ENCODE measurements at regions not wholly inside any gene's neighbourhood (a gene's known extent, or its start where the extent isn't known, plus 50 kb on each side); places are given as distances from the start of the nearest gene placed in this dataset.

DNA sequence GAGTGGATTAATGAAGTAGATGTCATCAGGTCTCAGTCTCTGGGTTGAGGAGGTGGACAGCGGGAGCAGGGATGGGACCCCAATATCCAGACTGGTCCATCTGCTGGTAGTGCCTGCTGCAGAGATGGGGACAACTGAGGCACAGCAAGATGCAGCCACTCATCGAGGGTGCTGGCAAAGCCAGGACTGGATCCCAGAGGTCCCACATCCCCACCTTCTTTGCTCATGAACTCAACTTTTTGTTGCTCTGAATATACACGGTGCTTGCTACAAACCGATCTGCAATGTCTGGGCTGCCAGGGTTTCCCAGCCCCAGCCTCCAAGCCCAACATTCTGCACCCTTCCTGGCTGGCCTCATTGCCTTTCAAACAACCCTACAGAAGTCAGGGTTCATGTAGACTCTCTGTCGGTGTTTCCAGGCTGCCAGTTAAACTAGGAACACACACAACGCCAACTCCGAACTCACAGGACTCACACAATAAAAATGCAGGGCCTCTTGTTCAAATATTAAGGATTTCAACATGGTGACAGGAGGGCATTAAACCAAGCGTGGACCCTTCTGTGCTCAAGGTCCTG is 168.2 kb downstream of the MN1 start:
- no peak for DNase-seq

DNA sequence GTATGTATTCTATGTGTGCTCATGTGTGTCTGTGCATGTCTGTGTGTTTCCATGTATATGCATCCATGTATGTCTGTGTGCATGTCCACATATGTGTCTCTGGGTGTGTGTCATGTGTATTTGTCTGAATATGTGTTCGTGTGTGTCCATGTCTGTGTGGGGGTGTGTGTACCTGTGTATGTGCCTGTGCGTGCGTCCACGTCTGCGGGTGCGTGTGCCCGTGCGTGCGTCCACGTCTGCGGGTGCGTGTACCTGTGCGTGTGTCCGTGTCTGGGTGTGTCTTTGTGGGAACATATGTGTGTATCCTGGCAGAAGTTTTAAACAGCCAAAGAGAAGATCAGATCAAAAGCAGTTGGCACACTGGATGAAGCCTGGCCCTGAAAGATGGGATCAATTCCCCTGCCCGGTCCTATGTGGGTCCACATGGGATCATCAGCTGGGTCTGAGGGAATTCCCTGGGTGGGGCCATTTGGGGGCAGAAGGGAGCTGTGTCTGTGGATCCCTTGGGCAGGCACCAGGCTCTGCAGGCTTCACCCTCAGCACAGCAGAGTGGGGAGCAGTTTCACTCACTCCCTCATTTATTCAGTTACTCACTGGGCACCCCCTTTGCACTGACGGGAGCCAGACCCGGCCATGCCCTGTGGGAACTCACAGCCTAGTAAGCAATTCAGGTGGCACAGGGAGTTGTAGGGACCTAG is 167.4 kb downstream of the MN1 start:
- no peak for DNase-seq

DNA sequence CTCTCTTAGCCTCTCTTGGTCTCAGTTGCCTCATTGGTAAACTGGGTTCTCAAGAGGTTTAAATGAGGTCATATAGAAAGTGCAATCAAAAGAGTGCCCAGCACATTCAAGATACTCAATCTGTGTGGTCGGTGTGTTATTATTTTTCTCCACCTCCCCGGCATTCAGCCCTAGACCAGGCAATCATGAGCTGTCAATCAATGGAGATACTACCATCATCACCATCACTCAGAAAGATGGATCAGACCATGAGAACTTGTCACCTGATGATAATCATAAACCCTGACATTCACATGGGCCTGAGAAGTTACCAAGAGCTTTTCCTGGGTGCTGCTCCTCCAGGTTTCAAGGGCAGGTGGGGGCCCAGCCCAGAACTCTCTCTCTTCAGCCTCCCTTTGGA is 166.1 kb downstream of the MN1 start:
- DNase-seq, result no peak

DNA sequence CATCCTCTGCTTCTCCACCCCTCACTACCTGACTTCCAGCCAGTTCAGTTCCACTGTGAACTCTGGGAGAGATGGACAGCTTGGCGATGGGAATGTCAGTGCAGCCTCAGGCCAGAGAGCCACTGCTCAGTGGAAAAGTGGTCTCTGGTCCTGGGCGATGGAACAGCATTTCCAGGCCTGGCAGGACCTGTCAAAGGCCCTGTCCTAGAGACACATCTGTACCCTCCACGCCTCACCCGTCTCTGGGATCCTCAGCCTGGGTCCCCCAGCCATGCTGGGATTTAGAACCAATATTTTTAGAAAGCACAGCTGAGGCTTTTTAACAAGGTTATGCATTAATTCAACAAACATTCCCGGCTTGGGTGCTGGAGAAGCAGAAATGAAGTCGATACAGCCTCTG is 165.7 kb downstream of the MN1 start:
- DNase-seq, result no peak

DNA sequence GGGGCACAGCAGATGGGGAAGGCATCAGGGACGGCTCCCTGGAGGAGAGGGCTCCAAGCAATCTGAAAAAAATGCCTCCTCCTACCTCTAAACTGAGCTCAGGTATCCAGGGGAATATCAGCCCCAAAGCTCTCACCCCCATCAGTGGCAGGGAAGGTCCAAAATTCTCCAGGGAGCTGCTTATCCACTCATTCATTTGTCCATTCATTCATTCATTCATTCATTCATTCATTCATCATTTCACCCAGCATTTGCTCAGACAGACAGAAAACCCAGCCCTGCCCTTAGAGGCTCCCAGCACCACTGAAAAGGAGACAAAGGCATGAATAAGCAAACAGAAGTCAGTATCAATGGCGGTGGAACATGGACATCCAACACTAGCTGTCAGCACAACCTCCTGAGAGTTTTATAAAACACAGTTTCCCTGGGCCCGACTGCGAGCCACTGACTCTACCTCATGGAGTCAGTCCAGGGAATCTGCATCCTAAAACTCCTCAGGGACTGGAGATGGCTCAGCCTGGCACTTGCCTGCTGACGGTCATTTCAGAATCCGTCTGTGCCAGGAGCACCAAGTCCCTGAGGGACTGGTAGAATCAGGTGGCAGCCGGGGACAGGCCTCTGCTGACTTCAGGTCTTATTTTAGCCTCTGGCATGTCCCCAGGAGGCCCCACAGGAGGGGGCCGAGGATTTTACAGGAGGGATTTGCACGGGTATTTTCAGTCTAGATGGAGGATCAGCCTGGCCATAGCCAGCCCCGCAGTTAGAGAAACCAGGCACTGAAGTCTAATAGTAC is 164.6 kb downstream of the MN1 start:
- no peak for DNase-seq

DNA sequence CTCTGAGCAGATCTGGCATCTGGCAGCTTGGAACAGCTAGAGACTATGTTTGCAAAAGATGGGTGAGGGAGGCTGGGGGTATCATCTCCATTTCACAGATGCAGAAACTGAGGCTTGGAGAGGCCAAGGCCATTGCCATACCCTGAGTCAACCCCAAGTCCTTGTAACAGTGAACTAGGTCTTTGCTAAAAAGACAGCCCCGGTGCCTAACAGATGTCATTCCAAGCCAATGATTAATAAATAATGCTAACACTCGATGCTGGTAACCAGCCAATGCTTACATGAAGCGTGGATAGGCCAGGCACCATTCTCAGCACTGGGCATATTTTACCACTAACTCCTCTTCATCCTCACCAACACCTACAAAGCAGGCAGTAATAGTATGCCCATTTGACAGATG is 164.0 kb downstream of the MN1 start:
- peak; percentile 81 for DNase-seq

DNA sequence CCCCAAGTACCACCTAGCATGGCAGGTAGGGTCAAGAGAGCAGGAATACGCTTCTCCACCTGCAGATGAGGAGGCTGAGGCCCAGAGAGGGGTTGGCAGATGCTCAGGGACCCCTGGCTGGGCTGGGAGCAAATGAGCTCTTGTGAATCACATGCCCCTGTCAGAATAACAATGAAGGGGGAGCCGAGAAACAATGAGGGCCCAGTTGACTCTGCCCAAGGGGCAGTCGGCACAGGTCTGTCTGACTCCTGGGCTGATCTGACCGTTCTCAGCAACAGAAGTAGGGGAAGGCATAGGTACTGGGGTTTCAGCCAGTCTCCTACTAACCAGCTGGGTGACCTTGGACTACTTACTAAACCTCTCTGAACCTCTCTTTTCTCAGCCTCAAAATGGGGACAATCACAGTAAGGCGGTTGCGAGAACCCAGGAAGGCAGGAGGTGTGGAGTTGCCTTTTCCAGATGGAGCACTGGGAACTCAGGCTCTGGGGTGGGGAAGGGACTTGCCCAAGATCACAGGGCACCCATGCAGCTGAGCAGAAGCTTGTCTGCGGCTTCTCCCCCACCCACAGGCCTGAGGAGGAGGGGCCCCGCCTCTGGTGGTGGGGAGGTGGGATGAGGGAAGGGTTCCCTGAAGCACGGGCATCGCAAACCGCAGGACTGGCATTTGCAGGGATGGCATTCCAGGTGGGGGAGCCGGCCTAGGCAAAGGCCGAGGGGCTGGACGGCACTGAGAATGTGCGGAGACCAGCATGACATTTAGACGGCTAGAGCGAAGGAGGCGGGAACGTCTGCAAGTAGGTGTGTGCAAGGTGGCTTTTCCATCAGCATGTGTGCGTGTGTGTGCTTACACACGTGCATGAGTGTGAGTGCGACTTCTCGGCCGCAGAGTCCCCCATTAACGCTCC is 163.0 kb downstream of the MN1 start:
- DNase-seq, result no peak

DNA sequence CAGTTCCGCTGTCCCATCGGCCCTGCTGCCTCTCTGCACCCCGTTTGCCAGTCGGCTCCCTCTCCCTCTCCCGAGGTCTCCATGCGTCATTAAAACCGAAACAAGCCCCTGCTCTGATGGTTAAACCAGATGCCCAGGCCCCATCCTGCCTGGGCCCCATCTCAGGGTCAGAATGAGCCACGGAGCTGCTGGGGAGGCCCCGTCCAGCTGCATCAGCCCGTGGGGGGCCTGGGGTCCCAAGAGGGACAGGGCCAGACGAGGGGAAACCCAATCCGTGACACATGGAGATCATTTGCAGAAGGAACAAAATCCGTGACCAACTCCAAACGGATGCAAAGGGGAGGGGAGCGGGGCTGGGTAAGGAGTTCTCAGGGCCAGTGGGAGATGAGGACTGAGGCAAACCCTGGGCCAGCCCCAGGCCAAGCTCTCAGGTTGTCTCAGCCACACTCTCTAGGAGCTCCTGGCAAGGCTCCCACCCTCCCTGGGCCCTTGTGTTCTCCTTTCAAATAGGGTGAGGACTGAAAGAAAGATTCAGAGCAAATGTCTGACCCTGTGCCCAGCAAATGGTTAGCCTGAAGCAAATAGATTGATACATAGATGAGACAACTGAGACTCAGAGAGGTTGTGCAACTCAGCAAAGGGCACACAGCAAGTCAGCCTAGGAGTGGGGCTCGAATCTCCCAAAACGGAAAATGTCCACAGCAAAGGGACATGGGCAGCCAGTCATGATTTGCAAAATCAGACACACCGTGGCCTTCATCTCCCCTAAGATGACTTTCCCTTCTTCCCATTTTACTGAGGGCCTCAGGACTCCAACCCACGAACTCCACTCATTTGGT is 162.1 kb downstream of the MN1 start:
- DNase-seq, result peak; percentile 41

DNA sequence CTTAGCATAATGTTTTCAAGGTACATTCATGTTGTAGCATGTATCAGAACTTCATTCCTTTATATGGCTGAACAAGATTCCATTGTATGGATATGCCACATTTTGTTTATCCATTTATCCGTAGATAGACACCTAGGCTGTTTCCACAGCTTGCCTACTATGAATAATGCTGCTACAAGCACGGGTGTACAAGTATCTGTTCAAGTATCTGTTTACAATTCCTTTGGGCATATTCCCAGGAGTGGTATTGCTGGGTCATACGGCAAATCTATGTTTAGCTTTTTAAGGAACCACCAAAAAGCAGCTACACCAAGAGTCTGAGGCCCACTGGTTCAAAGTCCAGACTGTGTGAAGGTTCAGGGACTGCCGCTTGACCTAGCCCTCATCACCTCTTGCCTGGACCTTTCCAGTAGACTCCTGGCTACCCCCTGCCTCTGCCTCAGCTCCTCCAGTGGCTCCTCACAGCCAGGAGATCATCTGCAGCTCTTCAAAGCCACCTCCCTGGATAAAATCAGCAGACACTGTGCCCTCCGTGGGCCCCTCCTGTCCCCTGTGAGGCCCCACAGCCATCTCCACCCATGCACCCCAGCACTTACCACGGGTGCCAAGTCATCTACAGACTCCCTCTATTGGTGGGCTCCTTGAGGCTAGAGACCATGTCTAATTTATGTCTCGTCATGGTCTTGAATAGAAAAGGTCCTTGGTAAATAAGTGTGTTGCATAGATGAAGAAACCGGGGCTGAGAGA is 160.3 kb downstream of the MN1 start:
- DNase-seq, result no peak

DNA sequence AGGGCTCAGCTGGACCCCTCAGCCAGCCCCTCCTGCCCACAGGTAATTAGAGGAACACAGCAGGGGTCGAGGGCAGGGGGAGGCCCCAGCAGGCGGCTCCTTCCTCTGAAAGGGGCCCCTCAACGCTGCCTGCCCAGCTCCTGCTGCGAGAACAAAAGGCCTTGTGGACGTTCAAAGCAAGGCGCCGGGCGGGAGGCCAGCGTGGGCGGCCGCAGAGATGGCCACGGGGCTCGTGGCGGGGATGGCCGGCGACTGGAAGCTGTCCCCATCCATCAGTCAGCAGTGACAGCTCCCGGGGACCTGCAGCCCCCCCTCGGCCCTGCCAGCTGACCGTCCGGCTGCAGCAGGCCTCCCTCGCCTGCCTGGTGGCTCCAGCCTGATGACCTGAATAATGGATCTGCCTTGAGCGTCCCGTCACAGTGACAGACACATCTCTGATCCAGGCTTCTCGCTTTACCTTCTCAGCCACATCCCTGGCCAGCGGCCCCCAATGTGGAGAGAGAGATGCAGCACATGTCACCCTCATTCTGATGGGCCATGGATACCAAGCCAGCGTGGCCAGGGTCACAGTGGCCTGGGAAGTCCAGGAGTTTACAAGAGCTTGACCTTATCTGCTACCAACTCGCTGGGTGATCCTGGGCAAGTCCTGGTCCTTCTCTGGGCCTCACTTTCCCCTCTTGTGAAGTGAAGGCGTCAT is 159.3 kb downstream of the MN1 start:
- no peak for DNase-seq

DNA sequence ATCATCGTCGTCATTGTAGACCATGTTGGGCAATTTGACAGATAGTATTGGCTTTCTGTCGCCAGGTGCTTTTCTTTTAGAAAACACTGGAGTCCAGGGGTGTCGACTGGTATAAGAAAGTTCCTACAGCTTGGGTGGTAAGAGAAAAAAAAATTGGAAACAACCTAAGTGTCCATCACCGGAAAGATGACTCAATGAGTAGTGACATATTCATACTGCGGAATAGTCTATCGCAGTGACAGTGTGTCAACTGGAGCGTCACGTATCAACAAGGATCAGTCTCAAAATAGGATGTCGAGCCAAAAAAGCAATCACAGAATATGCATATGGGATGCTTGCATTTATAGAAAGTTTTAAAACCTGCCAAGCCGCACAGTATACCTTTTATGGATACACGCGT is 157.6 kb downstream of the MN1 start:
- DNase-seq, result no peak

DNA sequence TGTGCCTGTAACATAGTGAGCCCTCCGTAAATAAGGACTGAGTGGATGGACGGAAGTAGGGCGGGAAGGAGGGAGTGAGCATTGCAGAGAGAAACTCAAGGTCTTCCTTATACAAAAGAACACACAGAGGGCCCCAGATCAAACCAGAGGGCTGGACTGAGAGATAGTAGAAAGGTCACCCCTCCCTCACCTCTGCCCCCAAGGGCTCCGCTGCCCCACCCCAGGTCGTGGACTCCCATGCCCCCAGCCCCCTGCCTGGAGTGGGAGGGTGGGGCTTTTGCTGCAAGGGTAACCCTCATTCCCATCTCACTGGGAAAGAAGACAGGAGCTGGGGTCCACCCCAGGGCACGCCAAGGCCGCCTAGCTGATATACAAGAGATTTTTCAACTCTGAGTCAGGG is 157.0 kb downstream of the MN1 start:
- no peak for DNase-seq

DNA sequence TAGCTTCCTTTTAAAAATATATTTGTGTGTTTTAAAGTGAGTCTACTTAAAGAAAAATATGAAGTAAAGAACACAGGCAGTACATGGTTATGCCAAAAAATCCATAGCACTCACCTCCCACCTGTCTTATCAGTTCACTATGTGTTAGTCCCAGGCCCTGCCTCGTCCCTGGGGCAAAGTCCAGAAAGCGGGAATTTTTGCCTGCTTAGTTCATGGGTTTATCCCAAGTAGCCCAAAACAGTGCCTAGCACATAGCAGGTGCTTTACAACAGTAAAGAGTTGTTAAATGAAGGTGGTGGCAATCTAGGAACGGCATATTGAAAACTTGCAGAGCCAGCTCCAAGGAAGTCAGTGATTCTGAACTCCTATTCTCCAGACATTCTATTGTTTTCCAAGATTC is 154.0 kb downstream of the MN1 start:
- DNase-seq, result no peak

DNA sequence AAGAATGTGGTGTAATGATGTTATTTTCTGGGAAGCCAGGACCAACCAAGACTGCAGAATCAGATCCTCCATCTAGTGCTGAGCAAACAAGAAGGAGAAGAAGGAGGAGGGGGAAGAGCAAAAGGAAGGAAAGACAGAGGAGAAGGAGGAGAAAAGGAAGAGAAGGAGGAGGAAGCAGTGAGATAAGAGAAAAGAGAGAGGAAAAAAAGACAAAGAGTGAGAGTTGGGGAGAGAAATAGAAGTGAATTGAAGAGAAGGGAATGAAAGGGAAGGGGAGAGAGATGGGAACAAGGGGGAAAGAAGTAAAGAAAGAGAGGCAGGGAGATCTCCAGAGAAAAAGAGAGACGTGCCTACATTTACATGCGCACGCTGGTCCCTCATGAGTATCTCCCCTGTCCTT is 153.5 kb downstream of the MN1 start:
- DNase-seq, result no peak

DNA sequence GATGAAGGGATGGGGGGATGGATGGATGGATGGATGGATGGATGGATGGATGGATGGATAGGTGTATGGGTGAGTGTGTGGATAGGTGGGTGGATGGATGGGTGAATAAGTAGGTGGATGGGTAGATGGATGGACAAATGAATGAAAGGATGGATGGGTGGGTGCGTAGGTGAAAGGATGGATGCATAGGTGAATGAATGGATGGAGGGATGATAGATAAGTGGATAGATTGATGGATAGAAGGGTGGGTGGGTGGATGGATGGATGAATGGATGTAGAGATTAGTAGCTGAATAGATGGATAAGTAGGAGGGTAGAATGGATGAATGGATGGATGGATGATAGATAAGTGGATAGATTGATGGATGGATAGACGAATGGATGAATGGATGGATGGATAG is 152.7 kb downstream of the MN1 start:
- no peak for DNase-seq

DNA sequence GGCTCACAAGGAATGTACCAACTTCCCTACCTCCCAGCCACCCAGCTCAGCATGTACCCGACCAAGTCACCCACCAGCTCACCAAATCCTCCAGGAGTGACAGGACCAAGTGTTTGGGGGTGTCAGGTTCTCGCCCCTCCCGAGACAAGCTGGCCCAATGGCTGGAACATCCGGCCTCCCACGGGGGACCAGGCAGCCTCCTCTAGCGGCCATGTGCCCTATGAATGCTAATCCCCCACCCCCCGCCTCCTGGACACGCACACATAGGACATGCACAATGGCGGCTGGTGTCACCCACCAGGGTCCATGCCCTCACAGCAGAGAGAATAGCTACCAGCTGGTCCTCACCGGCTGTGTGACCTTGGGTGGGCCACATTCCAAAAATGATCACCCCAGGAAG is 151.0 kb downstream of the MN1 start:
- DNase-seq, result no peak

DNA sequence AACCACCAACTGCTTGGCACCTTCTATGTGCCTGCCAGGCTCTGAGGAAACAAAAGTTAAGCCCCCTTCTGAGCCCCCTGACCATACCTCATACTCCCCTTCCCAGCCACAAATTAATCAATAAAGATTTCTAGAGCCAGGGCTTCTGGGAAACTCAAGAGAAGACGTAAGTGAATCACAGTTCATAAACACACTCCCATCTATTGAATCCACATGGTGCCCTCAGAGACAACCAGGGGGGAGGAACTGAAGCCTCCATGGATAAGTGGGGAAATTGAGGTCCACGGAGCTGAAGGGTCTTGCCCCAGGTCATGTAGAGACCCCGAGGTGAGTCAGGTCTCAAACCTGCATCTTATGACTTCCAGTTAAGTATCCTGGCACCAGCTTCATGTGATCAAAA is 150.6 kb downstream of the MN1 start:
- no peak for DNase-seq

DNA sequence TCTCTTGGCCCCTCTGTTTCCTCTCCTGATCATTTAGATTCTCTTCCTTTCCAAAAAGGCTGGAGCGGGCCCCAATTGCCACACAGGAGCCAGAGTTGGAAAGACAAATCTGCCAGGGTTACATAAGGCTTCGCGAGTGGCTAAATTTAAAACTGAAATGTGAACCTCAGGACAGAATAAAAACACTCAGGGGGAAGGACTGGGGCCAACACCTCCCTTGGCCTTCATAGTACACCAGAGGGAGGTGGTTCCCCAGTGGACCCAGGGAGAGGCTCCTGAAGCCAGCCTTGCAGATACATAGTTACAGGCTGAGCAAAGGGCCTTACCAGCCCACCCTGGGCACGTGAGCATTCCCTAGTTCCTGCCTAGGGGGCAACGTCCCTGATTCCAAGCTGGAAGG is 150.1 kb downstream of the MN1 start:
- no peak for DNase-seq

DNA sequence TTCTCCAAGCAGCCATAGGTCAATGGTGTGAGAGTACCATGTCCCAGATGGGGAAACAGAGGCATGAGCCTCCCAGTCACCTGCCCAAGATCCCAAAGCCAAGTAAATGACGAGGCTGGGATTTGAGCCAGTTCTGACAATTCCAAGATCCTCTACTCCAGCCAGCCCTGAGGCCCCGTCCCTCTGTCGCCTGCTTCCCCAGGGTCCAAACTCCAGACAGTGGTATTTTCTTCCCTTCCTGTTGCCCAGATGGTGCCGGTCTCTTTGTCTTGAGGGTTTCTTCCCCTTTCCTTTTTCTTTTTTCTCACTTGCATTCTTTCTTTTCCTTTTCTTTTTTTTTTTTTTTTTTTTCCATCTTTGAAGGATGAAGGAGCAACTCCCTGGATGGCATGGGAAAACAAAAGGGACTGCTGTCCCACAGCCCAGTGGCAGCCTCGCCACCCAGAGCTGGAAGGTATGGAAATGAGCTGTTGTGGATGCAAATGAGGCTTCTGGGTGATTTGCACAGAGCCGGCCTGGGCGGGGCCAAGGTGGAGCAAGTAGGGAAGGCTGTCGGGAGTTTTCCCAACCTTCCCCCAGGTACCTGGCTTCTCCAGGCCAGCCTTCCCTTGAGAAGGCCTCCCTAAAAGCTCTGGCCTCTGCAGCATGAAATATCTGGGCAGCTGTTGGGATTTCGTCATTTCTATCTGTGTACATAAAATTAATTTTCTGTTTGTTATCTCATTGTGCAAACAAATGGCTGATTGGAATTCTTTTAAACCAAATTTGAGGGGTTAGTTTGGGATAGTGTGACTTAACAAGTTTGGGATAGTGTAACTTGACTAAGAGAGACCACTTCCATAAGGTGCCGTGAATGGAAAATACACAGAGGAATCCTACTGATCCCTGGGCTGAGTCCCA is 146.8 kb downstream of the MN1 start:
- DNase-seq, result no peak
